A549 (cell line): ENCODE measurements at regions not wholly inside any gene's neighbourhood (a gene's known extent, or its start where the extent isn't known, plus 50 kb on each side); places are given as distances from the start of the nearest gene placed in this dataset.

Experiments
- ATAC-seq, 2 experiments: fragments of 200-7000 bp in 1 of 2; fragments of >200 bp in 1 of 2; cut with Nextera tagmentation in 1 of 2; cut with Tn5 transposase in 1 of 2; 3 replicates each; pipeline versions ENCODE4 v1.8.0 to v1.9.1; 2018 to 2020; ENCODE audit warnings: mild to moderate bottlenecking in 1 of 2, moderate library complexity in 1 of 2
- CTCF ChIA-PET: fragments of 300-600 bp; sonication (Branson Sonifier 250); formaldehyde crosslinking; extraction: SDS; loops from one replicate; lab custom pipeline; 2021; ENCODE audit warnings: antibody characterized with exemption, inconsistent platforms; lab: Yijun Ruan, JAX
- POLR2A ChIA-PET: fragments of 350-600 bp; formaldehyde crosslinking; extraction: SDS; loops from one replicate; lab custom pipeline; 2021; ENCODE audit warnings: antibody characterized with exemption, inconsistent platforms; lab: Yijun Ruan, JAX
- DNase-seq, 2 experiments: peaks; one replicate each; pipeline versions ENCODE4 v3.0.0 to v3.0.0-alpha.2; 2011 to 2016; ENCODE audit warnings: low read depth in 1 of 2, low spot score in 1 of 2
- FAIRE-seq: peaks from 2 replicates; lab custom pipeline; 2011; peaks lifted over from hg19 to GRCh38; lab: Jason Lieb, UNC
- H3K27ac ChIP-seq, 2 experiments: fragments of >200 bp; sonication (Bioruptor Twin); formaldehyde crosslinking; 3 replicates each; pipeline ENCODE4 v1.5.1; 2016 to 2017
- H3K4me1 ChIP-seq: fragments of >200 bp; sonication (Bioruptor Twin); formaldehyde crosslinking; 3 replicates; pipeline ENCODE4 v1.6.1; 2016
- H3K4me2 ChIP-seq: fragments of >200 bp; sonication (Bioruptor Twin); formaldehyde crosslinking; 3 replicates; pipeline ENCODE4 v1.6.1; 2016
- H3K4me3 ChIP-seq: fragments of >200 bp; sonication (Bioruptor Twin); formaldehyde crosslinking; 3 replicates; pipeline ENCODE4 v1.5.1; 2016
- H3K9me3 ChIP-seq: fragments of >200 bp; sonication (Bioruptor Twin); formaldehyde crosslinking; 3 replicates; pipeline ENCODE4 v1.6.1; 2016
- BHLHE40 ChIP-seq: IDR thresholded peaks from 2 replicates; pipeline ENCODE4 v1.6.1; 2012; ENCODE audit warnings: low read depth, low read length, inconsistent platforms
- CHD2 ChIP-seq: fragments of 150-350 bp; IDR thresholded peaks from 2 replicates; pipeline ENCODE4 v1.6.1; 2014; ENCODE audit warnings: low read length; ENCODE audit not compliant: partially characterized antibody
- CTCF ChIP-seq: fragments of >200 bp; sonication (Bioruptor Twin); formaldehyde crosslinking; IDR thresholded peaks from 3 replicates; pipeline ENCODE4 v1.5.1; 2016
- GATA3 ChIP-seq: IDR thresholded peaks from 2 replicates; pipeline ENCODE4 v1.6.1; 2012; ENCODE audit warnings: borderline replicate concordance
- HDAC2 ChIP-seq: fragments of 200-600 bp; sonication (generic); IDR thresholded peaks from 2 replicates; pipeline ENCODE4 v1.6.1; 2016
- HES2 ChIP-seq: fragments of >200 bp; sonication (Bioruptor Twin); formaldehyde crosslinking; IDR thresholded peaks from 2 replicates; pipeline ENCODE4 v1.6.1; 2016
- HOXB13 ChIP-seq: fragments of 250-450 bp; sonication (Bioruptor Pico); IDR thresholded peaks from 2 replicates; pipeline ENCODE4 v1.5.0; 2020; ENCODE audit warnings: low read depth, mild to moderate bottlenecking, moderate library complexity
- KDM1A ChIP-seq: fragments of 200-600 bp; sonication (generic); IDR thresholded peaks from 2 replicates; pipeline ENCODE4 v1.6.1; 2016; ENCODE audit warnings: low read depth, mild to moderate bottlenecking
- MAFK ChIP-seq: fragments of 450-650 bp; IDR thresholded peaks from 2 replicates; pipeline ENCODE4 v1.6.1; 2014; ENCODE audit not compliant: partially characterized antibody
- MAZ ChIP-seq: fragments of 150-350 bp; IDR thresholded peaks from 2 replicates; pipeline ENCODE4 v1.6.1; 2014; ENCODE audit warnings: antibody characterized with exemption, low read depth, low read length, borderline replicate concordance
- MYC ChIP-seq: IDR thresholded peaks from 2 replicates; pipeline ENCODE4 v1.6.1; 2012; ENCODE audit warnings: mild to moderate bottlenecking, inconsistent platforms, low read length, improper control_type of control experiment, borderline replicate concordance
- NFE2L2 ChIP-seq: fragments of 150-350 bp; conservative IDR thresholded peaks from 2 replicates; pipeline ENCODE4 v1.6.1; 2014; ENCODE audit warnings: low read length
- NPAS2 ChIP-seq: fragments of 250-450 bp; sonication (Bioruptor Pico); IDR thresholded peaks from 2 replicates; pipeline ENCODE4 v1.8.0; 2022; ENCODE audit warnings: mild to moderate bottlenecking, moderate library complexity, borderline replicate concordance
- NR3C1 ChIP-seq: fragments of >200 bp; sonication (Bioruptor Twin); formaldehyde crosslinking; IDR thresholded peaks from 3 replicates; pipeline ENCODE4 v1.6.1; 2017
- PBX3 ChIP-seq: IDR thresholded peaks from 2 replicates; pipeline ENCODE4 v1.6.1; 2012
- RARB ChIP-seq: fragments of 250-450 bp; sonication (Bioruptor Pico); IDR thresholded peaks from 2 replicates; pipeline ENCODE4 v1.8.0; 2021; ENCODE audit warnings: mild to moderate bottlenecking, moderate library complexity
- RNF2 ChIP-seq: fragments of 200-600 bp; sonication (generic); IDR thresholded peaks from 2 replicates; pipeline ENCODE4 v1.6.1; 2016; ENCODE audit warnings: low read depth, mild to moderate bottlenecking, antibody characterized with exemption, moderate library complexity, borderline replicate concordance
- TP53 ChIP-seq: fragments of 250-450 bp; sonication (Bioruptor Pico); IDR thresholded peaks from 2 replicates; pipeline ENCODE4 v1.5.0; 2021; ENCODE audit warnings: mild to moderate bottlenecking, moderate library complexity
- USF2 ChIP-seq: fragments of 450-650 bp; IDR thresholded peaks from 2 replicates; pipeline ENCODE4 v1.6.1; 2014; ENCODE audit warnings: antibody characterized with exemption
- ZNF302 ChIP-seq: fragments of 250-450 bp; sonication (Bioruptor Pico); IDR thresholded peaks from 2 replicates; pipeline ENCODE4 v1.9.0; 2021; ENCODE audit warnings: inconsistent platforms, mild to moderate bottlenecking, moderate library complexity
- WGBS: methylation state at CpG from one replicate; pipeline ENCODE4 v1.1.6; 2017; ENCODE audit errors: missing lambda C conversion rate; 5-methylcytosine and 5-hydroxymethylcytosine counted together
- TF ChIP-seq, protein P1 (sequence below): IDR thresholded peaks from 2 replicates; pipeline ENCODE4 v1.6.1; 2012
- TF ChIP-seq, protein P2 (sequence below): fragments of 250-450 bp; sonication (Bioruptor Pico); IDR thresholded peaks from 2 replicates; pipeline ENCODE4 v1.5.0; 2020; ENCODE audit warnings: low read depth, mild to moderate bottlenecking, moderate library complexity
- TF ChIP-seq, protein P3 (sequence below): fragments of 200-600 bp; sonication (generic); IDR thresholded peaks from 2 replicates; pipeline ENCODE4 v1.6.1; 2016; ENCODE audit warnings: antibody characterized with exemption, mild to moderate bottlenecking, moderate library complexity

DNA sequence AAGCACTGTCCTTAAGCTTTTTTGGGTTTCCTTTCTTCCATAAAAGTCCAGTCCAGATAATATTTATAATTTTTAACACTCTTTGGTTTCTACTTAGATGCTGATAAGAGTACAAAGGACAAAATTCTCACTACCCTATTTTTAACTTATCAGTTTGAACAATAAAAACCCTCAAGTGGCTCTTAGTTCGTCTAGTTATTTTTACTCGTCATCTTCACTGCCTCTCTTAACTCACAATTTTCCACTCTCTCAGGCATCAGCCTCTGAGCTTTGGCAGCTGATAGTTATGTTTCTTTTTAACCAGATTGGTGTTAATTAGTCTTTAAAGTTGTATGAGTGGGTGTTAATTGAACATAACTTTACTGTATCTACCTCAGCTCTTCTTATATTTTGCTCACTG, 517.1 kb upstream of the SYT4 start:
- TF ChIP-seq HES2 (no peak), RNF2 (no peak)
- FAIRE-seq (no peak), ATAC-seq (no peak), DNase-seq (no peak)
- Histone ChIP-seq H3K4me1 (no peaks in the 10 kb centered on the region), H3K27ac (no peak overlapping the region), H3K4me2 (no peak overlapping the region), H3K9me3 (no peaks in the 10 kb centered on the region), H3K4me3 (no peak overlapping the region)
- ChIA-PET CTCF (no interaction called here), POLR2A (no interaction called here)
- WGBS, result 1% methylated on average over 2 of the region's 2 CpGs

- WGBS, result 53% methylated on average over 1 of the region's 1 CpG
- Histone ChIP-seq H3K4me2 (no peak overlapping the region), H3K9me3 (no peaks in the 10 kb centered on the region), H3K4me1 (no peaks in the 10 kb centered on the region), H3K27ac (no peak overlapping the region), H3K4me3 (no peak overlapping the region)
- TF ChIP-seq, protein P1, sequence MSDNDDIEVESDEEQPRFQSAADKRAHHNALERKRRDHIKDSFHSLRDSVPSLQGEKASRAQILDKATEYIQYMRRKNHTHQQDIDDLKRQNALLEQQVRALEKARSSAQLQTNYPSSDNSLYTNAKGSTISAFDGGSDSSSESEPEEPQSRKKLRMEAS, result no peak
- no peak for TF ChIP-seq RARB (CRISPR knock-in tag)
- FAIRE-seq (no peak), DNase-seq (no peak), ATAC-seq (no peak)
- CTCF ChIA-PET, result no interaction called here
- POLR2A ChIA-PET, result no interaction called here
Observed at GRCh38 chr18:43797347-43797746, 520.1 kb upstream of the SYT4 start.

GRCh38 chr18:43800584-43800983, 523.3 kb upstream of the SYT4 start:
- TF ChIP-seq CTCF, result no peak
- TF ChIP-seq MYC, result no peak
- no peak for TF ChIP-seq GATA3
- TF ChIP-seq NPAS2 (CRISPR knock-in tag), result no peak
- no peak for TF ChIP-seq RARB (CRISPR knock-in tag)
- TF ChIP-seq PBX3, result no peak
- TF ChIP-seq BHLHE40, result no peak
- TF ChIP-seq, protein P2, sequence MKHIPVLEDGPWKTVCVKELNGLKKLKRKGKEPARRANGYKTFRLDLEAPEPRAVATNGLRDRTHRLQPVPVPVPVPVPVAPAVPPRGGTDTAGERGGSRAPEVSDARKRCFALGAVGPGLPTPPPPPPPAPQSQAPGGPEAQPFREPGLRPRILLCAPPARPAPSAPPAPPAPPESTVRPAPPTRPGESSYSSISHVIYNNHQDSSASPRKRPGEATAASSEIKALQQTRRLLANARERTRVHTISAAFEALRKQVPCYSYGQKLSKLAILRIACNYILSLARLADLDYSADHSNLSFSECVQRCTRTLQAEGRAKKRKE (CRISPR knock-in tag), result no peak
- TF ChIP-seq KDM1A, result no peak
- no peak for TF ChIP-seq MAZ
- no peak for TF ChIP-seq MAFK
- no peak for TF ChIP-seq NFE2L2
- TF ChIP-seq NR3C1, result no peak
- Histone ChIP-seq H3K4me1 (no peaks in the 10 kb centered on the region), H3K4me2 (no peak overlapping the region), H3K9me3 (no peaks in the 10 kb centered on the region), H3K4me3 (no peak overlapping the region), H3K27ac (no peak overlapping the region)
- WGBS, result 0% methylated on average over 4 of the region's 4 CpGs
- ChIA-PET POLR2A (no interaction called here), CTCF (no interaction called here)
- no peak for ATAC-seq
- DNase-seq, result no peak
- no peak for FAIRE-seq

GRCh38 chr18:43805646-43806194, 528.4 kb upstream of the SYT4 start:
- H3K4me3 ChIP-seq, result no peak overlapping the region
- no peaks in the 10 kb centered on the region for H3K4me1 ChIP-seq
- POLR2A ChIA-PET, result no interaction called here
- no peak overlapping the region for H3K27ac ChIP-seq
- H3K4me2 ChIP-seq, result no peak overlapping the region
- FAIRE-seq (no peak), DNase-seq (no peak), ATAC-seq (no peak)
- CTCF ChIA-PET, result no interaction called here
- WGBS, result 15% methylated on average over 5 of the region's 5 CpGs
- no peaks in the 10 kb centered on the region for H3K9me3 ChIP-seq
- TF ChIP-seq BHLHE40 (no peak), USF2 (no peak), ZNF302 (CRISPR knock-in tag) (no peak), HDAC2 (no peak), RARB (CRISPR knock-in tag) (no peak), CHD2 (no peak), TP53 (CRISPR knock-in tag) (no peak), HOXB13 (no peak)
- TF ChIP-seq, protein P3, sequence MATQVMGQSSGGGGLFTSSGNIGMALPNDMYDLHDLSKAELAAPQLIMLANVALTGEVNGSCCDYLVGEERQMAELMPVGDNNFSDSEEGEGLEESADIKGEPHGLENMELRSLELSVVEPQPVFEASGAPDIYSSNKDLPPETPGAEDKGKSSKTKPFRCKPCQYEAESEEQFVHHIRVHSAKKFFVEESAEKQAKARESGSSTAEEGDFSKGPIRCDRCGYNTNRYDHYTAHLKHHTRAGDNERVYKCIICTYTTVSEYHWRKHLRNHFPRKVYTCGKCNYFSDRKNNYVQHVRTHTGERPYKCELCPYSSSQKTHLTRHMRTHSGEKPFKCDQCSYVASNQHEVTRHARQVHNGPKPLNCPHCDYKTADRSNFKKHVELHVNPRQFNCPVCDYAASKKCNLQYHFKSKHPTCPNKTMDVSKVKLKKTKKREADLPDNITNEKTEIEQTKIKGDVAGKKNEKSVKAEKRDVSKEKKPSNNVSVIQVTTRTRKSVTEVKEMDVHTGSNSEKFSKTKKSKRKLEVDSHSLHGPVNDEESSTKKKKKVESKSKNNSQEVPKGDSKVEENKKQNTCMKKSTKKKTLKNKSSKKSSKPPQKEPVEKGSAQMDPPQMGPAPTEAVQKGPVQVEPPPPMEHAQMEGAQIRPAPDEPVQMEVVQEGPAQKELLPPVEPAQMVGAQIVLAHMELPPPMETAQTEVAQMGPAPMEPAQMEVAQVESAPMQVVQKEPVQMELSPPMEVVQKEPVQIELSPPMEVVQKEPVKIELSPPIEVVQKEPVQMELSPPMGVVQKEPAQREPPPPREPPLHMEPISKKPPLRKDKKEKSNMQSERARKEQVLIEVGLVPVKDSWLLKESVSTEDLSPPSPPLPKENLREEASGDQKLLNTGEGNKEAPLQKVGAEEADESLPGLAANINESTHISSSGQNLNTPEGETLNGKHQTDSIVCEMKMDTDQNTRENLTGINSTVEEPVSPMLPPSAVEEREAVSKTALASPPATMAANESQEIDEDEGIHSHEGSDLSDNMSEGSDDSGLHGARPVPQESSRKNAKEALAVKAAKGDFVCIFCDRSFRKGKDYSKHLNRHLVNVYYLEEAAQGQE, result no peak
